HepG2 (cell line): ENCODE measurements at regions not wholly inside any gene's neighbourhood (a gene's known extent, or its start where the extent isn't known, plus 50 kb on each side); places are given as distances from the start of the nearest gene placed in this dataset.

ENCODE experiments used
- ATAC-seq: fragments of 200-7000 bp; cut with Tn5 transposase; 3 replicates; pipeline ENCODE4 v1.9.1; 2020; ENCODE audit warnings: mild to moderate bottlenecking, moderate library complexity
- BruUV-seq: library from RNA; stranded (reverse); fragments of 400-500 nt; replicated peaks from 2 replicates; lab custom pipeline; 2021; lab: Mats Ljungman, UMichigan
- CTCF ChIA-PET: fragments of 300-600 bp; formaldehyde crosslinking; extraction: SDS; loops from one replicate; lab custom pipeline; 2021; ENCODE audit warnings: low total read pairs, inconsistent platforms, low intra/inter-chr PET ratio; lab: Yijun Ruan, JAX
- POLR2A ChIA-PET: fragments of 350-600 bp; sonication (Branson Sonifier 250); formaldehyde crosslinking; loops from one replicate; lab custom pipeline; 2020; ENCODE audit warnings: antibody characterized with exemption, inconsistent platforms; lab: Yijun Ruan, JAX
- DNase-seq: peaks from one replicate; pipeline ENCODE4 v3.0.0-alpha.2; 2015; ENCODE audit warnings: low spot score
- FAIRE-seq: peaks from 3 replicates; lab custom pipeline; 2011; peaks lifted over from hg19 to GRCh38; lab: Jason Lieb, UNC
- H2AFZ ChIP-seq: one replicate; pipeline ENCODE4 v1.6.1; 2011; ENCODE audit warnings: low read length, inconsistent platforms
- H3K27ac ChIP-seq: fragments of 300-600 bp; 3 replicates; pipeline ENCODE4 v1.8.0; 2011; ENCODE audit warnings: mixed run types, mild to moderate bottlenecking, mixed read lengths, low read length, inconsistent platforms; ENCODE audit not compliant: insufficient read depth; ENCODE audit errors: extremely low read length
- H3K27me3 ChIP-seq, 2 experiments: fragments of 200-600 bp in 1 of 2; 2 replicates in 1 of 2; 3 replicates in 1 of 2; pipeline versions ENCODE4 v1.6.0 to v1.8.0; 2011; ENCODE audit warnings: low read length in 2 of 2, mild to moderate bottlenecking in 2 of 2, moderate library complexity in 2 of 2, inconsistent platforms in 1 of 2; ENCODE audit not compliant: insufficient read depth in 2 of 2, control insufficient read depth in 1 of 2
- H3K36me3 ChIP-seq, 2 experiments: fragments of 200-600 bp in 1 of 2; replicated peaks in 1 of 2; 2 replicates in 1 of 2; 3 replicates in 1 of 2; pipeline versions ENCODE4 v1.5.1 to v1.8.0; 2011; ENCODE audit warnings: low read length in 2 of 2, inconsistent platforms in 1 of 2; ENCODE audit not compliant: insufficient read depth in 2 of 2, control insufficient read depth in 1 of 2
- H3K4me1 ChIP-seq: 2 replicates; pipeline ENCODE4 v1.5.1; 2012; ENCODE audit warnings: low read length, inconsistent platforms; ENCODE audit not compliant: insufficient read depth
- H3K4me2 ChIP-seq: 2 replicates; pipeline ENCODE4 v1.6.0; 2011; ENCODE audit warnings: low read depth, low read length, inconsistent platforms
- H3K4me3 ChIP-seq, 3 experiments: fragments of 200-600 bp in 1 of 3; sonication (generic), shearing (Covaris generic) in 1 of 3; replicated peaks in 1 of 3; 2 replicates each; pipeline ENCODE4 v1.5.1; 2011 to 2016; ENCODE audit warnings: low read length in 3 of 3, inconsistent platforms in 2 of 3, low read depth in 2 of 3, mild to moderate bottlenecking in 2 of 3, control low read depth in 1 of 3, mixed read lengths in 1 of 3; ENCODE audit not compliant: insufficient read depth in 1 of 3
- H3K79me2 ChIP-seq: one replicate; pipeline ENCODE4 v1.6.1; 2011; ENCODE audit warnings: low read length, inconsistent platforms; ENCODE audit not compliant: insufficient read depth
- H3K9ac ChIP-seq: 2 replicates; pipeline ENCODE4 v1.6.0; 2011; ENCODE audit warnings: mild to moderate bottlenecking, low read depth, low read length, inconsistent platforms; ENCODE audit not compliant: insufficient read depth
- H3K9me3 ChIP-seq: 2 replicates; pipeline ENCODE4 v1.5.1; 2012; ENCODE audit warnings: mild to moderate bottlenecking, low read length
- H4K20me1 ChIP-seq: 2 replicates; pipeline ENCODE4 v1.6.0; 2011; ENCODE audit warnings: inconsistent platforms, mild to moderate bottlenecking, low read length, moderate library complexity; ENCODE audit not compliant: insufficient read depth
- ATM ChIP-seq: fragments of 450-650 bp; IDR thresholded peaks from 2 replicates; pipeline ENCODE4 v1.7.1; 2017; ENCODE audit warnings: mild to moderate bottlenecking, borderline replicate concordance
- CSRNP2 ChIP-seq: sonication (generic); formaldehyde crosslinking; conservative IDR thresholded peaks from 2 replicates; pipeline ENCODE4 v1.8.0; 2022; ENCODE audit warnings: low read depth, missing genetic modification reagents
- KMT2B ChIP-seq: IDR thresholded peaks from 2 replicates; pipeline ENCODE4 v1.6.1; 2016; ENCODE audit warnings: missing genetic modification reagents, missing compliant biosample characterization
- LCORL ChIP-seq, 2 experiments: fragments of 450-650 bp in 1 of 2; sonication (generic) in 1 of 2; formaldehyde crosslinking in 1 of 2; IDR thresholded peaks; 2 replicates each; pipeline versions ENCODE4 v1.5.0 to v1.6.1; 2017 to 2020; ENCODE audit warnings: antibody characterized with exemption in 1 of 2, missing genetic modification reagents in 1 of 2
- NFKB2 ChIP-seq: sonication (generic); formaldehyde crosslinking; IDR thresholded peaks from 2 replicates; pipeline ENCODE4 v1.4.0; 2020; ENCODE audit warnings: missing genetic modification reagents, borderline replicate concordance
- PAWR ChIP-seq: sonication (generic); formaldehyde crosslinking; IDR thresholded peaks from 2 replicates; pipeline ENCODE4 v1.4.0; 2020; ENCODE audit warnings: missing genetic modification reagents, mild to moderate bottlenecking, borderline replicate concordance
- PCBP2 ChIP-seq: fragments of 200-400 bp; formaldehyde crosslinking; optimal IDR thresholded peaks from 2 replicates; pipeline ENCODE3; 2018; ENCODE audit warnings: low read length, low read depth; ENCODE audit not compliant: poor library complexity, severe bottlenecking
- SOX6 ChIP-seq, 2 experiments: fragments of 450-650 bp in 1 of 2; sonication (generic) in 1 of 2; formaldehyde crosslinking in 1 of 2; IDR thresholded peaks; 2 replicates each; pipeline versions ENCODE4 v1.4.0 to v1.6.1; 2017 to 2020; ENCODE audit warnings: antibody characterized with exemption in 1 of 2, mild to moderate bottlenecking in 1 of 2, missing genetic modification reagents in 1 of 2
- SRF ChIP-seq: IDR thresholded peaks from 2 replicates; pipeline ENCODE4 v1.6.1; 2011; ENCODE audit warnings: mild to moderate bottlenecking, low read depth, low read length, moderate library complexity
- TFE3 ChIP-seq: IDR thresholded peaks from 2 replicates; pipeline ENCODE4 v1.6.1; 2016
- YEATS4 ChIP-seq: sonication (generic); formaldehyde crosslinking; IDR thresholded peaks from 2 replicates; pipeline ENCODE4 v1.4.0; 2020; ENCODE audit warnings: missing genetic modification reagents, borderline replicate concordance
- ZBTB44 ChIP-seq: sonication (generic); formaldehyde crosslinking; IDR thresholded peaks from 2 replicates; pipeline ENCODE4 v1.4.0; 2020; ENCODE audit warnings: missing genetic modification reagents
- ZC3H13 ChIP-seq: sonication (generic); formaldehyde crosslinking; IDR thresholded peaks from 2 replicates; pipeline ENCODE4 v1.8.1; 2023; ENCODE audit warnings: mild to moderate bottlenecking, missing genetic modification reagents, moderate library complexity
- ZNF264 ChIP-seq: sonication (generic); formaldehyde crosslinking; IDR thresholded peaks from 2 replicates; pipeline ENCODE4 v1.4.0; 2020; ENCODE audit warnings: missing genetic modification reagents
- ZNF672 ChIP-seq: sonication (generic); formaldehyde crosslinking; IDR thresholded peaks from 2 replicates; pipeline ENCODE4 v1.8.1; 2022; ENCODE audit warnings: missing genetic modification reagents
- ZNF720 ChIP-seq: sonication (generic); formaldehyde crosslinking; IDR thresholded peaks from 2 replicates; pipeline ENCODE4 v1.4.0; 2020; ENCODE audit warnings: missing genetic modification reagents
- ZNF766 ChIP-seq: sonication (generic); formaldehyde crosslinking; IDR thresholded peaks from 2 replicates; pipeline ENCODE4 v1.5.0; 2020; ENCODE audit warnings: missing genetic modification reagents, borderline replicate concordance
- ZSCAN29 ChIP-seq: sonication (generic); formaldehyde crosslinking; conservative IDR thresholded peaks from 2 replicates; pipeline ENCODE4 v1.4.0; 2020; ENCODE audit warnings: mild to moderate bottlenecking, missing genetic modification reagents
- WGBS: methylation state at CpG from one replicate; pipeline ENCODE4 v1.1.6; 2017; ENCODE audit warnings: low lambda C conversion rate; 5-methylcytosine and 5-hydroxymethylcytosine counted together
- in situ Hi-C: cut with HindIII; loops from 2 replicates; pipeline ENCODE4 v1.10.0; 2017; ENCODE audit warnings: low pct_unique_long_range_greater_than_20kb; ENCODE audit not compliant: extremely low pct_ligation_motif_present
- intact Hi-C: fragments of 100-400 bp; cut with micrococcal nuclease; formaldehyde crosslinking; loops from one replicate; pipeline ENCODE4 v1.10.0; 2022; ENCODE audit not compliant: unreplicated experiment

GRCh38 chr12:131363841-131364495 is 346.9 kb upstream of the SFSWAP start (continued):
- TF ChIP-seq YEATS4 (no peak), KMT2B (CRISPR knock-in tag) (no peak), PCBP2 (no peak), ZNF720 (CRISPR knock-in tag) (no peak)
- TF ChIP-seq, all 625 proteins: peak for 0

- Histone ChIP-seq H3K36me3 (no peaks in the 10 kb centered on the region), H3K9ac (no peak overlapping the region), H3K4me1 (no peaks in the 10 kb centered on the region; the same call in 1 of the 2 replicates), H3K4me2 (no peak overlapping the region), H3K79me2 (no peaks in the 10 kb centered on the region), H3K27me3 (peaks cover 6 to 30% of the 10 kb centered on the region in 2 experiments), H4K20me1 (no peaks in the 10 kb centered on the region), H3K4me3 (no peak overlapping the region), H3K9me3 (no peaks in the 10 kb centered on the region), H3K27ac (no peak overlapping the region), H2AFZ (no peak overlapping the region)
- no peak for ATAC-seq
- CTCF ChIA-PET, result no interaction called here
- TF ChIP-seq LCORL (IDR thresholded peaks at IDR 0.05) (no peak), LCORL (CRISPR knock-in tag; IDR thresholded peaks at IDR 0.05) (no peak), PAWR (CRISPR knock-in tag) (no peak), SRF (no peak), SOX6 (IDR thresholded peaks at IDR 0.05) (no peak), SOX6 (CRISPR knock-in tag; IDR thresholded peaks at IDR 0.05) (no peak), CSRNP2 (CRISPR knock-in tag) (no peak), ZSCAN29 (CRISPR knock-in tag) (no peak), TFE3 (CRISPR knock-in tag) (no peak), ZBTB44 (CRISPR knock-in tag) (no peak), ZNF264 (CRISPR knock-in tag) (no peak), ZNF766 (CRISPR knock-in tag) (no peak), ZC3H13 (no peak), NFKB2 (CRISPR knock-in tag) (no peak), ATM (no peak), ZNF672 (CRISPR knock-in tag) (no peak)
- no TSS peak for BruUV-seq
- intact Hi-C loops (no loop called here), in situ Hi-C loops (no loop called here)
- 21% methylated on average over 10 of the region's 12 CpGs for WGBS
- POLR2A ChIA-PET, result no interaction called here
- FAIRE-seq, result no peak
- DNase-seq, result no peak
These were observed 345.7 kb upstream of the SFSWAP start for GRCh38 chr12:131364903-131365820.
